WTC11 (cell line): ENCODE measurements at regions not wholly inside any gene's neighbourhood (a gene's known extent, or its start where the extent isn't known, plus 50 kb on each side); places are given as distances from the start of the nearest gene placed in this dataset.

Source experiments
- CBFB ChIP-seq: sonication (generic); formaldehyde crosslinking; IDR thresholded peaks from 2 replicates; pipeline ENCODE4 v1.8.1; 2022; ENCODE audit warnings: mild to moderate bottlenecking, low read depth, missing genetic modification reagents
- ELF4 ChIP-seq: sonication (generic); formaldehyde crosslinking; IDR thresholded peaks from 2 replicates; pipeline ENCODE4 v1.8.1; 2022; ENCODE audit warnings: low read depth, mild to moderate bottlenecking, moderate library complexity, missing genetic modification reagents
- NR2C2 ChIP-seq: sonication (generic); formaldehyde crosslinking; IDR thresholded peaks from 2 replicates; pipeline ENCODE4 v1.8.0; 2022; ENCODE audit warnings: mild to moderate bottlenecking, missing genetic modification reagents

DNA sequence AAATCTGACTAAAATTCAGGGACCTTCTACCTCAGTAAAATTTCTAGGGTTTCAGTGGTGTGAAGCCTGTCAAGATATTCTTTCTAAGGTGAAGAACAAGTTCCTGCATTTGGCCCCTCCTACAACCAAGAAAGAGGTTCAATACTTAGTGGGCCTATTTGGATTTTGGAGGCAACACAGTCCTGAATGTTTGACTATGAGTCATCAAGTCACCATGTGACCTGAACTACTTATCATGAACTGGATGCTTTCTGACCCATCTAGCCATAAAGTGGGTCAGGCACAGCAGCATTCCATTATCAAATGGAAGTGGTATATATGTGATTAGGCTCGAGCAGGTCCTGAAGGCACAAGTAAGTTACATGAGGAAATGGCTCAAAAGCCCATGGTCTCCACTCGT is 163.0 kb upstream of the IRS2 start:
- no peak for TF ChIP-seq CBFB
- no peak for TF ChIP-seq NR2C2 (CRISPR knock-in tag)
- TF ChIP-seq ELF4 (CRISPR knock-in tag) = no peak
